ENCODE measurements at regions not wholly inside any gene's neighbourhood (a gene's known extent, or its start where the extent isn't known, plus 50 kb on each side); places are given as distances from the start of the nearest gene placed in this dataset.

- Mint-ChIP-seq H3K4me1 (ENCODE audit: low read depth) (no peaks in the 10 kb centered on the region), H3K36me3 (ENCODE audit: low read depth) (no peaks in the 10 kb centered on the region), H3K27ac (no peak overlapping the region), H3K27me3 (no peaks in the 10 kb centered on the region), H3K9me3 (peaks cover 4% of the 10 kb centered on the region), H3K4me3 (no peak overlapping the region)
- DNase-seq (no peak), ATAC-seq (ENCODE audit: poor library complexity) (no peak)
- ChIA-PET POLR2A (no interaction called here), CTCF (no interaction called here)
- no peaks in the 10 kb centered on the region for H3K27me3 ChIP-seq (ENCODE audit: control insufficient read depth in 1 of 2, insufficient read depth in 2 of 2, low read length in 2 of 2)
- H3K27ac ChIP-seq (ENCODE audit: low read depth in 1 of 2, low read length in 2 of 2) = no peak overlapping the region
- TF ChIP-seq CTCF (IDR thresholded peaks at IDR 0.05) = no peak
- no peaks in the 10 kb centered on the region for H3K9me3 ChIP-seq (ENCODE audit: control insufficient read depth in 1 of 2, insufficient read depth in 1 of 2, low read length in 2 of 2)
- H3K4me3 ChIP-seq (ENCODE audit: low read length) = no peak overlapping the region
- H3K36me3 ChIP-seq (ENCODE audit: insufficient read depth, low read length) = no peaks in the 10 kb centered on the region
- no peaks in the 10 kb centered on the region for H3K4me1 ChIP-seq (ENCODE audit: insufficient read depth, low read length)
- intact Hi-C loops (cut with DNase I, micrococcal nuclease) = no loop called here
Observed at GRCh38 chr3:87390353-87390752, 114.0 kb upstream of the POU1F1 start.

- ChIA-PET POLR2A (no interaction called here), CTCF (no interaction called here)
- DNase-seq (peak in 1 of 14 experiments; percentile 6), ATAC-seq (ENCODE audit: poor library complexity) (no peak)
- Mint-ChIP-seq H3K4me1 (ENCODE audit: low read depth) (no peaks in the 10 kb centered on the region), H3K36me3 (ENCODE audit: low read depth) (no peaks in the 10 kb centered on the region), H3K4me3 (no peak overlapping the region), H3K27ac (no peak overlapping the region), H3K9me3 (no peaks in the 10 kb centered on the region), H3K27me3 (peaks cover 9% of the 10 kb centered on the region)
- no peak for TF ChIP-seq CTCF (IDR thresholded peaks at IDR 0.05)
- no peak overlapping the region for H3K4me3 ChIP-seq (ENCODE audit: low read length)
- intact Hi-C loops (cut with DNase I, micrococcal nuclease) = no loop called here
- H3K36me3 ChIP-seq (ENCODE audit: insufficient read depth, low read length) = no peaks in the 10 kb centered on the region
- peaks cover 0 to 9% of the 10 kb centered on the region in 2 experiments for H3K9me3 ChIP-seq (ENCODE audit: control insufficient read depth in 1 of 2, insufficient read depth in 1 of 2, low read length in 2 of 2)
- no peaks in the 10 kb centered on the region for H3K27me3 ChIP-seq (ENCODE audit: control insufficient read depth in 1 of 2, insufficient read depth in 2 of 2, low read length in 2 of 2)
- no peaks in the 10 kb centered on the region for H3K4me1 ChIP-seq (ENCODE audit: insufficient read depth, low read length)
- no peak overlapping the region for H3K27ac ChIP-seq (ENCODE audit: low read depth in 1 of 2, low read length in 2 of 2)
Observed at GRCh38 chr3:87375231-87375682, 98.9 kb upstream of the POU1F1 start.

GRCh38 chr3:87370007-87370406 lies 93.6 kb upstream of the POU1F1 start:
- Histone ChIP-seq H3K27ac (ENCODE audit: low read depth in 1 of 2, low read length in 2 of 2) (no peak overlapping the region), H3K36me3 (ENCODE audit: insufficient read depth, low read length) (no peaks in the 10 kb centered on the region), H3K4me1 (ENCODE audit: insufficient read depth, low read length) (no peaks in the 10 kb centered on the region), H3K27me3 (ENCODE audit: control insufficient read depth in 1 of 2, insufficient read depth in 2 of 2, low read length in 2 of 2) (no peaks in the 10 kb centered on the region), H3K4me3 (ENCODE audit: low read length) (no peak overlapping the region), H3K9me3 (ENCODE audit: control insufficient read depth in 1 of 2, insufficient read depth in 1 of 2, low read length in 2 of 2) (peaks cover 0 to 2% of the 10 kb centered on the region in 2 experiments)
- Mint-ChIP-seq H3K36me3 (ENCODE audit: low read depth) (no peaks in the 10 kb centered on the region), H3K9me3 (no peaks in the 10 kb centered on the region), H3K27me3 (peaks cover 9% of the 10 kb centered on the region), H3K4me3 (no peak overlapping the region), H3K27ac (no peak overlapping the region), H3K4me1 (ENCODE audit: low read depth) (no peaks in the 10 kb centered on the region)
- TF ChIP-seq CTCF (IDR thresholded peaks at IDR 0.05) = no peak
- intact Hi-C loops (cut with DNase I, micrococcal nuclease) = no loop called here
- CTCF ChIA-PET = no interaction called here
- no peak for ATAC-seq (ENCODE audit: poor library complexity)
- POLR2A ChIA-PET = no interaction called here
- no peak for DNase-seq

Data from CD4-positive, alpha-beta T cell (primary cell).